HEK293T (cell line): ENCODE measurements at regions not wholly inside any gene's neighbourhood (a gene's known extent, or its start where the extent isn't known, plus 50 kb on each side); places are given as distances from the start of the nearest gene placed in this dataset.

Experiments
- CTCF ChIA-PET: fragments of 350-600 bp; formaldehyde crosslinking; extraction: SDS; loops from one replicate; lab custom pipeline; 2021; ENCODE audit warnings: antibody characterized with exemption, inconsistent platforms; lab: Yijun Ruan, JAX
- POLR2A ChIA-PET: fragments of 350-600 bp; formaldehyde crosslinking; extraction: SDS; loops from one replicate; lab custom pipeline; 2020; ENCODE audit warnings: antibody characterized with exemption, inconsistent platforms; lab: Yijun Ruan, JAX
- DNase-seq: peaks from one replicate; pipeline ENCODE4 v3.0.0; 2012; ENCODE audit warnings: mixed read lengths; ENCODE audit errors: extremely low spot score
- ARNT ChIP-seq: fragments of 450-650 bp; IDR thresholded peaks from 2 replicates; pipeline ENCODE4 v1.6.1; 2017; ENCODE audit warnings: mild to moderate bottlenecking
- BHLHE40 ChIP-seq: fragments of 450-650 bp; IDR thresholded peaks from 2 replicates; pipeline ENCODE4 v1.6.1; 2016; ENCODE audit warnings: mild to moderate bottlenecking, moderate library complexity, borderline replicate concordance
- CTBP1 ChIP-seq: fragments of 450-650 bp; IDR thresholded peaks from 2 replicates; pipeline ENCODE4 v1.6.1; 2016; ENCODE audit warnings: borderline replicate concordance
- ELF4 ChIP-seq: fragments of 450-650 bp; IDR thresholded peaks from 2 replicates; pipeline ENCODE4 v1.6.1; 2017; ENCODE audit warnings: antibody characterized with exemption
- FOXA1 ChIP-seq: fragments of 450-650 bp; IDR thresholded peaks from 2 replicates; pipeline ENCODE4 v1.6.1; 2016; ENCODE audit warnings: mild to moderate bottlenecking
- FOXK2 ChIP-seq: fragments of 450-650 bp; IDR thresholded peaks from 2 replicates; pipeline ENCODE4 v1.6.1; 2016; ENCODE audit warnings: mild to moderate bottlenecking
- FOXM1 ChIP-seq: fragments of 450-650 bp; IDR thresholded peaks from 2 replicates; pipeline ENCODE4 v1.6.1; 2017; ENCODE audit warnings: mild to moderate bottlenecking, borderline replicate concordance
- HDGF ChIP-seq: fragments of 450-650 bp; IDR thresholded peaks from 2 replicates; pipeline ENCODE4 v1.6.1; 2017; ENCODE audit warnings: antibody characterized with exemption, borderline replicate concordance
- L3MBTL2 ChIP-seq: fragments of 450-650 bp; conservative IDR thresholded peaks from 2 replicates; pipeline ENCODE4 v1.6.1; 2016; ENCODE audit warnings: mild to moderate bottlenecking
- LEF1 ChIP-seq: fragments of 450-650 bp; IDR thresholded peaks from 2 replicates; pipeline ENCODE4 v1.6.1; 2017; ENCODE audit warnings: mild to moderate bottlenecking, borderline replicate concordance
- NFRKB ChIP-seq: fragments of 450-650 bp; IDR thresholded peaks from 2 replicates; pipeline ENCODE4 v1.6.1; 2016; ENCODE audit warnings: mild to moderate bottlenecking, moderate library complexity
- PKNOX1 ChIP-seq: fragments of 450-650 bp; IDR thresholded peaks from 2 replicates; pipeline ENCODE4 v1.6.1; 2016
- SP1 ChIP-seq: fragments of 450-650 bp; IDR thresholded peaks from 2 replicates; pipeline ENCODE4 v1.6.1; 2017
- SUZ12 ChIP-seq: fragments of 450-650 bp; IDR thresholded peaks from 2 replicates; pipeline ENCODE4 v1.6.1; 2016; ENCODE audit warnings: mild to moderate bottlenecking
- TARDBP ChIP-seq: fragments of 450-650 bp; IDR thresholded peaks from 2 replicates; pipeline ENCODE4 v1.6.1; 2016
- ZNF384 ChIP-seq: fragments of 450-650 bp; IDR thresholded peaks from 2 replicates; pipeline ENCODE4 v1.6.1; 2016

- TF ChIP-seq FOXM1 = no peak
- no peak for TF ChIP-seq SP1
- no peak for TF ChIP-seq LEF1
- TF ChIP-seq CTBP1 = no peak
- peak; percentile 27 for DNase-seq
- POLR2A ChIA-PET = no interaction called here
- CTCF ChIA-PET = interaction anchor here (0.9 kb wide), 1 partner anchor 532 kb away, joined by 3 read pairs; no protein-coding TSS in a partner anchor
These were observed 534.1 kb downstream of the GRIN2A start for GRCh38 chr16:9647981-9648701.

GRCh38 chr16:9650284-9650683, 531.9 kb downstream of the GRIN2A start:
- CTCF ChIA-PET = no interaction called here
- POLR2A ChIA-PET = no interaction called here
- TF ChIP-seq ZNF384 = no peak
- no peak for TF ChIP-seq NFRKB
- TF ChIP-seq FOXA1 = no peak
- TF ChIP-seq ELF4 = no peak
- TF ChIP-seq FOXM1 = no peak
- no peak for TF ChIP-seq TARDBP
- no peak for TF ChIP-seq LEF1
- TF ChIP-seq SP1 = no peak
- no peak for TF ChIP-seq HDGF
- no peak for TF ChIP-seq SUZ12
- no peak for TF ChIP-seq BHLHE40
- no peak for TF ChIP-seq CTBP1
- TF ChIP-seq ARNT = no peak
- TF ChIP-seq FOXK2 = no peak
- no peak for TF ChIP-seq L3MBTL2
- TF ChIP-seq PKNOX1 = no peak
- DNase-seq = no peak

- DNase-seq = no peak
- CTCF ChIA-PET = no interaction called here
- TF ChIP-seq FOXA1 (no peak), LEF1 (no peak), L3MBTL2 (no peak), NFRKB (no peak), TARDBP (no peak), ZNF384 (no peak), HDGF (no peak), SUZ12 (no peak), ARNT (no peak), FOXM1 (no peak), FOXK2 (no peak), ELF4 (no peak), CTBP1 (no peak), BHLHE40 (no peak), SP1 (no peak), PKNOX1 (no peak)
- POLR2A ChIA-PET = no interaction called here
These were observed 527.2 kb downstream of the GRIN2A start for GRCh38 chr16:9655051-9655450.

GRCh38 chr16:9657641-9658040, 524.6 kb downstream of the GRIN2A start:
- no peak for DNase-seq
- no peak for TF ChIP-seq FOXK2
- no peak for TF ChIP-seq NFRKB
- no peak for TF ChIP-seq FOXM1
- TF ChIP-seq CTBP1 = no peak
- TF ChIP-seq ZNF384 = no peak
- TF ChIP-seq ARNT = no peak
- TF ChIP-seq ELF4 = no peak
- no peak for TF ChIP-seq PKNOX1
- TF ChIP-seq SUZ12 = no peak
- no peak for TF ChIP-seq LEF1
- TF ChIP-seq HDGF = no peak
- no peak for TF ChIP-seq L3MBTL2
- no peak for TF ChIP-seq FOXA1
- TF ChIP-seq SP1 = no peak
- TF ChIP-seq TARDBP = no peak
- TF ChIP-seq BHLHE40 = no peak
- CTCF ChIA-PET = interaction anchor here (0.6 kb wide), 1 partner anchor 281 kb away, joined by 3 read pairs; no protein-coding TSS in a partner anchor
- POLR2A ChIA-PET = no interaction called here

GRCh38 chr16:9658164-9658563, 524.1 kb downstream of the GRIN2A start:
- ChIA-PET POLR2A (no interaction called here), CTCF (interaction anchor here (0.6 kb wide), 1 partner anchor 280 kb away, joined by 3 read pairs; no protein-coding TSS in a partner anchor)
- no peak for DNase-seq
- TF ChIP-seq ELF4 (no peak), FOXK2 (no peak), FOXM1 (no peak), SP1 (no peak), L3MBTL2 (no peak), PKNOX1 (no peak), BHLHE40 (no peak), SUZ12 (no peak), FOXA1 (no peak), ZNF384 (no peak), ARNT (no peak)
